ENCODE measurements at regions not wholly inside any gene's neighbourhood (a gene's known extent, or its start where the extent isn't known, plus 50 kb on each side); places are given as distances from the start of the nearest gene placed in this dataset.

DNA sequence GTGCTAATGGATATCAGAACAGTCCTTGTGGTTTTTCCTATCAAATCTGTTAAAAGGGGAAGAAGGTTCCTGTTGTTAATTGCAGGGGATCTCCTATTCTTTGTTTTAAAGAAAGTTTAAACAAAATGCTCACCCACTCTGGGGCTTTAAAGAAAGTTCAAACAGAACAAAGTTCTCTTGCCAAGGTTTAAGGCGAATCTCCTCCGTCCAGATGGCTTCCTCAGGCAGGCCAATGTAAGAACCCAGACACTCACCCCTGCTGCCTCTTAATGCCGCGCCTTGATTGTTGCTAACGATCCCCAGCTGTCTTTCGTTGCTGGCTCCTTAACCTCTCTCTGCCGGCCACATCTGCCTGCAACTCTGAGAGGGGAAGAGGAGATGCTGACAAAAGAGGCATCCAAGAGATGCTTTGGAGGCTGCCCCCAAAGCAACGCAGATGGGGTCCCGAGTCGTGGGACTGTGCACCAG lies 235.0 kb upstream of the PRDM1 start:
- no peak for DNase-seq (ENCODE audit: low read depth in 1 of 2, low spot score in 1 of 2)

DNA sequence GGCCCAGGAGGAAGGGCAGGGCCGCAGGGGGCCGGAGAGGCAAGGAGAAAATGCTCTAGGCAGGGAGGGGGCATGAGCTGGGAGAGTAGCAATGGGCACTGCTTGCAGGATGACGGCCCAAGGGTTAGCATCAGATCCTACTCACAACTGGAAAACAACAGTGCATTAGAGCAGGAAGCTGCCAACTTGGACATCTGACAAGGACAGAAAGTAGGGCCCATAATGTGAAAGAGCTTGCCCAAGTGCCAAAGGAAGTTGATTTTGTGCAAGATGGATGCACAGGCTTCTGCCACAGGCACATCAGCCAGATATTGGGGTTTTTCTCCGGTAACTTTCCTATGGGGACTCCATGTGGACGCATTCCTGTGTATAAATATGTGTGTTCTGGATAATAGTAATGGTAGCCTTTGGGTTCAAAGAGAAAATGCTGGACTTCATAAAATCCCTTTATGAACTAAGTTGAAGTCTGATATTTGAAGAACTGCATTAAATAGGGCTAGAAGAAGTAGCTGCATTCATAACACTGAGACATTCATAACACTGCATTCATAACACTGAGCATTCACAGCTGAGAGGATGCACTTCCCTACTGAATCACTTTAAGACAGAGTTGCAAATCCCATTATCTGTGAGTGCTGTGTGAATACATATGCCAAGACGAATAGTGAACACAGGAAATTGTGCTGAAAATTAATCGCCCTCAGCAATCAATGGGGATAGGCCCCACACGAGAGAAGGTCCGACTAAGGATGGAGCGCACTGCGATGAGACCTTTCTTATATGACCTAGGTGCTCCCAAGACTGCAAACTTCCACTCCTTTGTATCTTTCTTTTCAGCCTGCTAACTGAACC lies 235.6 kb upstream of the PRDM1 start:
- no peak for DNase-seq (ENCODE audit: low read depth in 1 of 2, low spot score in 1 of 2)

DNA sequence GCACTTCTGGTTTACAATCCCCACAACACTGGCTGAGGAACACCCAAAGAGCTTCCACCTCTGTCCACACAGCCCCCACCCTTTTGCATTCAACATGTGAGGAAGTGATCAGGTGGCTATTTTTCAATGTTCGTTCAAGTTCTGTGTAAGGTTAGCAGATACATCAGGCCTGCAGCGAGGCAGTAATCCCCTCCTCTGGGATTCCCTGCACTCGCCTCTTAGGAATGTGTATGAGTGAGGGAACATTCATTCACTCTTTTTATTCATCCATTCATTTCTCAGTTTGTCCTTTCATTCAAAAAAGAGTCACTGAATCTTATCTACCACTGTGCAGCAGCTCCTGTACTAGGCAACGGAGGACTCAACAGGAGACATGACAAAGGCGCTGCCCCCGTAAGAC lies 236.4 kb upstream of the PRDM1 start:
- DNase-seq (ENCODE audit: low read depth in 1 of 2, low spot score in 1 of 2) = no peak

DNA sequence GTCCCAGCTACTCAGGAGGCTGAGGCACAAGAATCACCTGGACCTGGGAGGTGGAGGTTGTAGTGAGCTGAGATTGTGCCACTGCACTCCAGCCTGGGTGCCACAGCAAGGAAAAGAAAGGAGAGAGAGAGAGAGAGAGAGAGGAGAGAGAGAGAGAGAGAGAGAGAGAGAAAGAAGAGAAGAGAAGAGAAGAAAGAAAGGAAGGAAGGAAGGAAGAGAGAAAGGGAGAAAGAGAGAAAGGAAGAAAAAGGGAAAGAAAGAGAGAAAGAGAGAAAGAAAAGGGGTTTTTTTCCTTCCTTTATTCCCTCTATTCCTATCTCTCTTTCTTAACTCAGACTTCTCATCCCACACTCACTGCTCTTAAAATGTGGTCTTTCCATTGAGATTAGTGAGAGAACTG lies 238.7 kb upstream of the PRDM1 start:
- DNase-seq (ENCODE audit: low read depth in 1 of 2, low spot score in 1 of 2) = no peak

DNA sequence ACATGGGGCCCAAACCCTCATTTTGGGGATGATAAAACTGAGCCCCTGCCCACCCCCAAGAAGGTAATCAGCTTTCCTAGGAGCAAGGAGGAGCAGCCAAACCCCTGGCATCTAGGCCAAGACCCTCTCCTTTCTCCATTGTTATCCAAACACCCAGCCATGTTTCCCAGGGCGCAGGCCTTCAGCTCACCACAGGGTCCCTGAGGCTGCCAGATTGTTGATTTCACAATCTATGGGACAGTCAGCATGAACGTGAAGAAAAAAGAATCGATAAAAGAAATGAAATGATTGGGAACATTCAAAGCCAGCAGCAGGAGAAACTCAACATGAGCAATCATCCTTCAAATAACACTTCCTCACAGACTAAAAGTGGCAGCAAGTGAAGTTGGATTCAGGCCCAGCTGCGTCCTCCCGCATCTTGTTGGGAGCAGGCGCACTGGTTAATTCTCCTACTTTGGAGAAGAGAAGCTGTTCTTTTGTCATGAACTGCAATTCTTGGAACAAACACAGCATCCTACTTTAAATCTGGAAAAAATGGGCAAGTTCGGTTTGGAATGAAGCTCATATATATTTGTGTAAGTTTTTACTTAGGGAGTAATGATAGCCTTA lies 241.8 kb upstream of the PRDM1 start:
- DNase-seq (ENCODE audit: low read depth in 1 of 2, low spot score in 1 of 2) = no peak

DNA sequence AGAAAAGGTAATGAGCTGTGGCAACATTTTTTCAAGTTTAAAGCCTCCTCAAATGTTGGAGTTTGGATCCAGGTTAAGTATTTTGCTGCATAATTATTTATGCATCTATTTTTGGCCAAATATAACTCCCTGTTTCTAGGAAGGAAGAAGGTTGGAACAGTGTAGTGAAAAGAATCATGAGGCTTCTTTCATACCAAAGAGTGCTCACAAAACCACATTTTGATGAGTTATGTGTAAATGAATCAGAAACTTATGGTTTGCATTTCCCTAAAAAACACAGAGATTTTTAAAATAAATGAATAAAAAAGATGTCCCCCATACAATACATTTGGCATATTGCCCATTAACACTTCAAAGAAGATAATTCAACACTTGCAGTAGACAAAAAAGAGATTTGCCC lies 246.9 kb upstream of the PRDM1 start:
- DNase-seq (ENCODE audit: low read depth in 1 of 2, low spot score in 1 of 2) = no peak

DNA sequence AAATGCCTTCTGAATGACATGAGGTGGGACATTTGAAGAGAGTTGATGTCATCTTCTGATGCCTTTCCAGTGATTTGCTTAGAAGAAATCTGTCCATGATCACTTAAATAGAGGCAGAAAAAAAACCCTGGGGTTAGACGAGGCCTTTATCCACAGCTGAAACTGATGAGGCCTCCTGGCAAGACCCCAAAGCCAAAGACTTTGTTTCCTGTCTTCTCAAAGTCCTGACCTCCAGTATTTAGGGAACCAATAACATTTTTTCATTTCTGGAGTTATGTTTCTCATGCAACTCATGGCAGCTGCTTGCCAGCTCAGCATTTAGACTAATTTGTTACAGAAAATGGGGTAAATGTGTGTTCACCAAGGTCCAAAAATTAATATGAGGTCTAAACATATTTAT lies 248.0 kb upstream of the PRDM1 start:
- no peak for DNase-seq (ENCODE audit: low read depth in 1 of 2, low spot score in 1 of 2)

DNA sequence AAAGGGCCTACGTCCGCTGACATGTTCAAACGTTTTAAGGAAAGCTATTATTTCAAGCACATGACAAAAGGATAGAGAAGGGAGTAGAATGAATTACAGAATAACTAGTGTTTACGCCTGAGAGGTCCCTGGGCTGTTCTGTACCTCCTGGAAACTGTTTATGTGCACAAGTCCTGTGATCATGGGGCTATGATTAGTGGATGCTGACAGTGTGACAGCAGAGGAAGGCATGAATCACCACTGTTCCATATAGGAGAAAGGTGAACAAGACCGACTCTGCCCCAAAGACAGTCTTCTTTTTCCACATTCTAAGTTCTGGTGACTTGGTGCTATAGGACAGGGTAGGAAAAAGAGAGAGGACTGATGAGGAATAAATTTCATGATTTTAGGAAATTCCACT lies 249.2 kb upstream of the PRDM1 start:
- DNase-seq (ENCODE audit: low read depth in 1 of 2, low spot score in 1 of 2) = no peak

DNA sequence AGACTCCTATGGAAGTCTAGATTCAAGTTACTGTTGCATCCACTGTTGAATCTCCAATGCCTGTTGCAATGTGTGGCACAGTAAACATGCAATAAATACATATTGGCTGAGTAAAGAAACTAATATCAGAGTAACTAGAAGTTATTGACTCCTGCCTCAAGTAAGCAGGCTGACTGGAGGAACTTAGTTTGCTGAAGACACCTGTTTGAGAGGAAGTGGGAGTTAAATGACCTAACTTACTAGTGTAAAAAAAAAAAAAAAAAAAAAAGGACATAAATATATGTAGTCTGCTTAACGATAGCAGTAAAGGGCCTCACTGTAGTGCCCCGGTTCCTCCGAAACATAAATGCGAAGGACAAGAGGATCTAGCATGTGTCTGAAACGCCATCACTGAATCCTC lies 249.8 kb upstream of the PRDM1 start:
- DNase-seq (ENCODE audit: low read depth in 1 of 2, low spot score in 1 of 2) = no peak

DNA sequence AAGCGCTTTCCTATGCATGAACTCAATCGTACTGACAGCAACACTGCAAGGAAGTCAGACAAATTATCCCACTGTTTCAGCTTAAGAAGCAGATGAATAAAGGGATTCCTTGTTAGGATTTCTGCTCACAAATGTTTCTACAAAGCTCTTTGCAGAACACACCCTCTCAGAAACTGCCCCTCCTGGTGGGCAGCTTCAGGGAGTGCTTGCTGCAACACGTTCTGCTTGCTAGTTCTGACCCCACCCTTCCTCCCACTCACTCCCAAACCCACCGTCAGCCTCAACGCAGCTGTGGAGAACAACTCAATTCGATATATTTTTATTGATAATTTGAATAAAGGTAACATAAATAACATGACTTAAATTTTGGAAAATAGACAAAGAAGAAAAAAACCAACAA lies 250.8 kb upstream of the PRDM1 start:
- no peak for DNase-seq (ENCODE audit: low read depth in 1 of 2, low spot score in 1 of 2)

DNA sequence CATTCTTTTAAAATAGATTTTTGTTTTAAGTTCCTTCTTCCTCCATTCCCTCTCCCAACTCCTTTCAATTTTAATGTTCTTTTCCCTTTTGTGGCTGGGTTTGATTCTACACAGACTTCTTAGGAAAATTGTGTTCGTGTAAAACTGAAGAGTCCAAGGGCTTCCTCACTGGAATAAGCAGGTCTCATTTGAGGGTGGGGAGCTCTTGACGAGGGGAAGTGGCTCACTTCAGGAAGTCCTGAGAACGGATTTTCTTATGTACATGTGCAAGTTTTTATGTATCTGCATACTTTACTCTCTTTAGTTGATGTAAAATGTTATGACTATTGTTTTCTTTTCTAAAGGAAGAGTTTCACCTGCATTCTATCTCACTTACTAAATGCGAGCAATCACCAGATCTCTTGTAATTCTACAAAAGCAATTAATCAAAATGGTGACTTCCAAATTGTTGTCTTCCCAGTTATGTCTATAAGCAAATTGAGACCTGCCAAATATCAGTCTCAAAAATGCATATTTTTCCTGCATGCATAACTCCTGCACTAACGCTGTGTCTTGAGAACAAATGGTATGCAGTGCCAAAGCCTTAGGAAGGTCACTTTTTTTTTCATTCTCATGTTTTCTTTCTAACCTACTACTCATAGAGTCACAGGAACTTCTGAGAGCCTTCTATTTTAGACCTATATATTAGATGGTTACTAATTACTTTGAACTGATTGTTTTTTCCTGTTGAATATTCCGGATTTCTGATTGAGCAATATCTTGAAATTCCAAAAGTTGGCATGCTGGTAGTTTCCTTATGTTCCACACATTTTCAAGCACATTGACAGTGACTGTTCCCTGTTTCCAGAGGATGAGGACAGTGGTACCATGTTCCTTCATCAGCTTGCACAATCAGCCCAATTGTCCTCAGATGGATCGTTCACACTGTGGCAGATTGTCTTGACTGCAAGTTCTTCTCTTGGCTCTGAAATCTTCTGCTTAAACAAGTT lies 251.9 kb upstream of the PRDM1 start:
- DNase-seq (ENCODE audit: low read depth in 1 of 2, low spot score in 1 of 2) = no peak

DNA sequence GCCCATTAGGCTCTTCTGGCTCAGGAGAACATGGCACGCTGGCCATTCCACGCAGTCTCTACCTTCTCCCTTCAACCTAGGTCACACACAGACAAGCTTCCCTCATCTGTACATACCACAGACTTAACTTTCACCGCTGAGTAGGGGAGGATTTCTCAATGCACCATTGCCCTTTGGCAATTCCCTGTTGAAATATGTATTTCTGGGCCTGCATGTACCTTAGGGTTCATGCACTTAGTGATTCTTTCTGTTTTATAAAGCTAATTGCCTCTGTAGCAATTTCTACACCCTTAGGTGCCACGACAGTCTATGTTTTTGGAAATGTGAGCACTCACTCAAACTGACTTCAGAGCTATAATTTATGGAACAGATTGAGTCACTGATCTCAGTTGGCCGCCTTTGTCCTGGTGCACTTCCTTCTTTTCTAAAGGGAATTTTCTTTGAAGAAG lies 253.8 kb upstream of the PRDM1 start:
- DNase-seq (ENCODE audit: low read depth in 1 of 2, low spot score in 1 of 2) = no peak

DNA sequence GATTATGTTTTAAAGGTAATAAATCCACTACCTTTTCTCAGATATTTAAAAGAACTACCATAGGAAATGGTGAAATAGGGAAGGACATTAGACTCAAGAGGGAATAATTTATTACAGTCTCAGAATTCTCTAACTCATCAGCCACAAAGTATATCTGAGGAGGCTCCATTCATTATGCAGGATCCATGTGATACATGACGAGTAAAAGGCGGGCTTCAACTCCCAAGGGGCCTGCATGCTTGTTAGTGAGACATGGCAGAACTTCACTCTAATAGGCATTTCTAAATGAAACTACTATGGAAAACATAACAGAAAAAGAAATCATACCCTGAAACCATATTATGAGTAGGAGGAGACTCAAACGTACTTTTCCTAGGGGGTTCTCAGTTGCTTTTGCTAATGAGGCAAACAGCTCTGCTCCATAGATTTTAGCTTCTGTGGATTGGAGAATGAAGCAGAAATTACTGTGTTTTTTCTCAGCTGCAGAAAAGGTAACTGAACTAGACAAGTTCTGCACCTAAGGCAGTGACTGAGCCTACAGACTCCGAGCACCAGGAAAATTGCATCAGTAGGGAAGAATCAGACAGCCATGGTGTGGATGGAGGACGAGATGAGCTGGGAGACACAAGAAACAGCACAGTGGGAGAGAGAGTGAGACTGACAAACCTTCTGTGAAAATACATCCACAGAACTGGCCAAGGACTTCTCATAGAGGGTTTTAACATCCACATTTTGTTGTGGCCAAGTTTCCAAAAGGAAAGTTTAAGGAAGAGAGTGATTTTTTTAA lies 254.6 kb upstream of the PRDM1 start:
- DNase-seq (ENCODE audit: low read depth in 1 of 2, low spot score in 1 of 2) = no peak

DNA sequence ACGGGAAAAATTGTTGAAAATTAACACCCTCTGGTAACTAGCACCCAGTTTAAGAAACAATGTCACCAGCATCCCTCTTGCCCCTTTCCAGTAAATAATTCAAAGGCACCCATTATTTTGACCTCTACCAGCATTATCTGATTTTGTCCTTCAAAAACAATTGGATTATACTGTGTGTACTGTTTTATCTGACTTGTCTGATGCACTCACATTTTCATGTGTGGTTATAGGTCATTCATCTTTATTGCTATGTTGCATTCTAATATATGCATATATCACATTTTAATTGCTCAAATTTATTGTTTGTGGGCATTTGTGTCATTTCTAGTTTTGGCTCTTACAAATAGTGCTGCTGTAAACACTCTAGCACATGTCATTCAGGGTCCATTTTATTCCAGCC lies 260.9 kb upstream of the PRDM1 start:
- no peak for DNase-seq (ENCODE audit: low read depth in 1 of 2, low spot score in 1 of 2)

DNA sequence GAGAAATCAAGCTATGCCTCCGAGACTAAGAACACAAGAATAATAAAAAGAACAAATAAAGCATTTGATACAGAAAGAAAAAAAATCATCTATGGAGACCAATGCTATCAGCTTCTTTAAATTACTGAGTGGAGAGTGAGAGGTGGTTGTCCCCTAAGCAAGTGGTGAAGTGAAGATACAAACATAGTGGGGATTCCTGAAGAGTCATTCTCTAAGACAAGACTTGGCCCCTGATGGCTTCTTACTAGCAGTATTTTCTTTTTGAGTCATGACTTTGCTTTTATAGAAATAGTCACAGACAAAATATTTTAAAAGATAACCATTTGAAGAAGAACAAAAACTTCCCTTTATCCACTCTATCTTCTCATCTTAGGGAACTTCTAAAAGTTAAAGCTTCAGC lies 261.4 kb upstream of the PRDM1 start:
- no peak for DNase-seq (ENCODE audit: low read depth in 1 of 2, low spot score in 1 of 2)

DNA sequence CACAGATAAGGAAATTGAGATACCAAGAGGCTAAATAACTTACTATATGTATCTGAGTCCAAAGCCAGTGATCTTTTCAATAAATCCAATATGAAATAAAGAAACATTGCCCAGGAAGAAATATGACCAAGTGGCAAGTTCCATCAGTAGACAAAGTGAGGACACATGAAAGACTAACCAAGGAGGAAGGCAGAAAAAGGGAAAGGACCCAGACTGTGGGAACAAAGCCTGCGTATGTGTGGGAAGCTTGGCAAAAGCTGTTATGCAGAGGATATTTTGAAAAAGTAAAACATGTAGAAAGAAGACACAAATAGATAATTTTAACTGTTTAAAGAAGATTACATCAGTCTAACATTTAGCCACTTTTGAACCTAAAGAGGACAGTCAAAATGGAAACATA lies 264.4 kb upstream of the PRDM1 start:
- DNase-seq (ENCODE audit: low read depth in 1 of 2, low spot score in 1 of 2) = no peak

DNA sequence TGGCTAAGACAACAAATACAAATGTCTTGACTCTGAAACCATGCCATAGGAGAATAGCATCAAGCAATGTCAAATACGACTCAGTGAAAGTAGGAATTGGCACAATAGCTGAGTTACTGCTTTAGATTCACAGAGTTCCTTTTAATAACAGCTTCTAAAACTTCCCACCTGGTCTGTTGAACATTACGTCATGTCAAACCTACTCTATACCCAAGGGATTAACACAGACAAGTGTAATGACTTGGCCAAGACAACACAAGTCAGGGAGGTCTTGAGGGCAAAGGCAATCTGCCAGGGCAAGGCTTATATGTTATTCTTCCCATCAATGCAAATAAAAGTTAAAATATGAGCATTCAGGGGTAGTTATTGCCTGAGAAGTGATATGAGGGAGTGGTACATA lies 265.1 kb upstream of the PRDM1 start:
- no peak for DNase-seq (ENCODE audit: low read depth in 1 of 2, low spot score in 1 of 2)

DNA sequence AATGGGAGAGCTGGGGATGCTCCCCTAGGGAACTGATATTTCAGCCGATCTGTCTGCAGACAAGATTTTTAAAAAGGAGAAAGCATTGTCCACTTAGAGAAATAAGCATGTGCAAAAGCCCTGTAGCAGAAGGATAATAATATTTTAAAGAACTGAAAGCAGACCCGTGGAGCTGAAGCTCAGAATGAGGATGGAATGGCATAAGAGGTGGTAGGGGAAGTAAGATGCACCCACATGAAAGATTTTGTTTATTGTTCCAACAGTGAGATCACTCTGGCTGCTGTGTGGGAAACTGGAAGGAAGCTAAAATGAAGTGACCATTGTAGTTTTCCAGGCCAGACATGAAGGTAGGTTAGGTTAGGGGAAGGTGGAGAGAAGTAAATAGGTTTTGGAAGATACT lies 266.4 kb upstream of the PRDM1 start:
- no peak for DNase-seq (ENCODE audit: low read depth in 1 of 2, low spot score in 1 of 2)

DNA sequence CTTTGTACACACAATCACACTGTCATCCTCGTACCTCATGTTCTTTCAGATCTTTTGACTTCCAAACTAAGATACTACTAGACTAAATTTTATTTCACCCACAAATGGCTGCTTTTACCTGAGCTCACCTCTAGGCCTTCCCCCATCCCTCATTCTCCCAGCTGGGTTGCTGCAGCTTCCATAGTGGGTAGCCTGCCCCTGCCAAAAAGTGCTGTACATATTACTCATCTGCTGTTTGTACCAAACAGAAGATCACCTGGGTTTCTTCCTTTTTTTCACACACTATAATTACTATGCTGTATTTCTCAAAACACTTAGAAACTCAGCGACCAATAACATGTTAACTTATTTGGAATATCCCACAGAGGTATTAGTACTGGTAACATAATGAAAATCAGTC lies 267.6 kb upstream of the PRDM1 start:
- DNase-seq (ENCODE audit: low read depth in 1 of 2, low spot score in 1 of 2) = no peak

DNA sequence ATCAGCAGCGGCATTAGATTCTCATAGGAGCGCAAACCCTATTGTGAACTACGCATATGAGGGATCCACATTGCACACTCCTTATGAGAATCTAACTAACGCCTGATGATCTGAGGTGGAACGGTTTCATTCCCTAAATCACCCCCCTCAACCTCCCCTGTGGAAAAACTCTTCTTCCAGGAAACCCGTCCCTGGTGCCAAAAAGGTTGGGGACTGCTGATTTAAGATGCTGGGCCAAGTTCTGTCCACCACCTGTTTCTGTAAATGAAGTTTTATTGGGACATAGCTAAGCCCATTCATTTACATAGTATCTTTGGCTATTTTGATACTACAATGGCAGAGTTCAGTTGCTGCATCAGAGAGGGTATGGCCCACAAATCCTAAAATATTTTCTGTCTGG lies 268.2 kb upstream of the PRDM1 start:
- DNase-seq (ENCODE audit: low read depth in 1 of 2, low spot score in 1 of 2) = no peak

DNA sequence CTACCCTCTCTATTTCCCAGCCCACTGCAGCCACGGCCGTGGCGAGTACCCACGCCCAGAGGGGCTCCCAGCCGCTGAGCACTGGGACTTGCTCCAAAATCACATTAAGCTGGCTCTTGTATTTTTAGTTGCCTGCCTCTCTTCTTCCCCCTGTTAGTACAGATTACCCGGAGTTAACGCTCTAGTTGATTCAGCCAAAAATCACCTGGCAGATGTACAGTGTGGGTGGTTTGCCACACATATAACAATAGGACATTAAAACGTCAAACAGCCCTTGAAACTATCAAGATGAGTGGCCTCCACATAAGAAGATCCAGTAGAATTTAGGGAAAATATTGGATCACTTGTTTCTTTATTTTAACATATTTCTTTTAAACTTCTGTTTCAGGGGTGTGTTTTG lies 268.8 kb upstream of the PRDM1 start:
- DNase-seq (ENCODE audit: low read depth in 1 of 2, low spot score in 1 of 2) = no peak
